Panc1 (cell line): ENCODE measurements at regions not wholly inside any gene's neighbourhood (a gene's known extent, or its start where the extent isn't known, plus 50 kb on each side); places are given as distances from the start of the nearest gene placed in this dataset.

Experiments
- ATAC-seq: fragments of 200-7000 bp; cut with Tn5 transposase; 2 replicates; pipeline ENCODE4 v1.9.1; 2020; ENCODE audit warnings: mild to moderate bottlenecking, moderate library complexity
- BruUV-seq: library from RNA; stranded (reverse); fragments of 400-500 nt; replicated peaks from 2 replicates; lab custom pipeline; 2021; lab: Mats Ljungman, UMichigan
- CTCF ChIA-PET: fragments of 300-600 bp; sonication (Branson Sonifier 250); formaldehyde crosslinking; loops from one replicate; lab custom pipeline; 2022; ENCODE audit warnings: antibody characterized with exemption; lab: Charles Lee
- POLR2A ChIA-PET: fragments of 300-600 bp; sonication (Branson Sonifier 250); formaldehyde crosslinking; loops from one replicate; lab custom pipeline; 2022; ENCODE audit warnings: antibody characterized with exemption; lab: Charles Lee
- DNase-seq: peaks from one replicate; pipeline ENCODE4 v3.0.0-alpha.2; 2010; ENCODE audit warnings: low read depth, low spot score
- H3K27ac ChIP-seq: 2 replicates; pipeline ENCODE4 v1.5.1; 2011; ENCODE audit warnings: mild to moderate bottlenecking, low read length, inconsistent platforms
- H3K27me3 ChIP-seq: fragments of 200-500 bp; sonication (Bioruptor generic); 2 replicates; pipeline ENCODE4 v1.6.0; 2014; ENCODE audit warnings: low read length, inconsistent platforms; ENCODE audit not compliant: control insufficient read depth, insufficient read depth
- H3K36me3 ChIP-seq: fragments of 200-500 bp; sonication (Bioruptor generic); 2 replicates; pipeline ENCODE4 v1.5.1; 2014; ENCODE audit warnings: inconsistent platforms, mild to moderate bottlenecking, low read length, moderate library complexity; ENCODE audit not compliant: control insufficient read depth, insufficient read depth
- H3K4me1 ChIP-seq: 2 replicates; pipeline ENCODE4 v1.5.1; 2011; ENCODE audit warnings: inconsistent platforms, mild to moderate bottlenecking, low read length, moderate library complexity; ENCODE audit not compliant: control insufficient read depth, insufficient read depth
- H3K4me3 ChIP-seq, 2 experiments: 2 replicates each; pipeline ENCODE4 v1.5.1; 2011 to 2012; ENCODE audit warnings: low read depth in 2 of 2, low read length in 2 of 2, mild to moderate bottlenecking in 2 of 2, inconsistent platforms in 1 of 2, moderate library complexity in 1 of 2
- H3K9me3 ChIP-seq: fragments of 200-500 bp; sonication (Bioruptor generic); 2 replicates; pipeline ENCODE4 v1.5.1; 2014; ENCODE audit warnings: low read depth, mild to moderate bottlenecking, inconsistent platforms, low read length, moderate library complexity; ENCODE audit not compliant: control insufficient read depth, insufficient read depth
- POLR2AphosphoS5 ChIP-seq: IDR thresholded peaks from 2 replicates; pipeline ENCODE4 v1.6.1; 2012; ENCODE audit warnings: mild to moderate bottlenecking, low read depth, low read length, moderate library complexity
- SIN3A ChIP-seq: IDR thresholded peaks from 2 replicates; pipeline ENCODE4 v1.6.1; 2012; ENCODE audit warnings: low read depth, mild to moderate bottlenecking, low read length, moderate library complexity, borderline replicate concordance; ENCODE audit not compliant: insufficient read depth
- TCF7L2 ChIP-seq: IDR thresholded peaks from 2 replicates; pipeline ENCODE4 v1.6.1; 2011; ENCODE audit warnings: mild to moderate bottlenecking, low read depth, low read length, inconsistent platforms
- in situ Hi-C: cut with HindIII; loops from 2 replicates; pipeline ENCODE4 v1.10.0; 2016; ENCODE audit warnings: low sequenced_read_pairs, low pct_unique_long_range_greater_than_20kb
- intact Hi-C: fragments of 100-400 bp; cut with micrococcal nuclease; formaldehyde crosslinking; loops from one replicate; pipeline ENCODE4 v1.10.0; 2022; ENCODE audit not compliant: unreplicated experiment
- TF ChIP-seq, protein P1 (sequence below), 2 experiments: IDR thresholded peaks; 2 replicates each; pipeline ENCODE4 v1.6.1; 2011 to 2012; ENCODE audit warnings: low read depth in 2 of 2, control low read depth in 1 of 2, low read length in 1 of 2, mild to moderate bottlenecking in 1 of 2, moderate library complexity in 1 of 2; ENCODE audit not compliant: insufficient read depth in 1 of 2
- TF ChIP-seq, protein P2 (sequence below): fragments of 450-650 bp; IDR thresholded peaks from 2 replicates; pipeline ENCODE4 v1.5.1; 2017; ENCODE audit warnings: mild to moderate bottlenecking

DNA sequence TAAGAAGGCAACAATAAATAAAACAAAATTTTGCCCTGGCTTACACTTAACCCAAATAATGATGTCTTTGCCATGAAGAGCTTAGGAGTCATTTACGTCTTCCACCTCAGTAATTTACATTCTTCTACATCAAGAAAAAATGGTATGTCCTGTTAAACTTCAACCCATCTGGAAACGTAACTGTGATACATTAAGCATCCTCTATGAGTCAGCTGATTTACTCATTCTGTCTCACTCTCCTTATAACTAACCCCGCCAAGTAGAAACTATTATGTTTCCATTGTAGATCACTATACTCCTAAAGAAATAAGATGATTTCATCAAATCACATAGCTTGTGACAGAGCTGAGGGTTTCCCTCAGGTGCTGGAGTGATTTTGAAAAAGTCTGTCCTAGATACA lies 330.7 kb downstream of the CDC14C start:
- intact Hi-C loops: no loop called here
- CTCF ChIA-PET: no interaction called here
- DNase-seq (peak; percentile 15), ATAC-seq (no peak)
- POLR2A ChIA-PET: interaction anchor here (0.6 kb wide), 1 partner anchor 199 kb away, joined by 4 read pairs; no protein-coding TSS in a partner anchor
- Histone ChIP-seq H3K9me3 (no peaks in the 10 kb centered on the region), H3K4me3 (no peak overlapping the region), H3K27ac (no peak overlapping the region), H3K27me3 (no peaks in the 10 kb centered on the region), H3K36me3 (no peaks in the 10 kb centered on the region), H3K4me1 (no peaks in the 10 kb centered on the region)
- TF ChIP-seq TCF7L2 (no peak), SIN3A (no peak), POLR2AphosphoS5 (no peak)
- TF ChIP-seq, protein P1, sequence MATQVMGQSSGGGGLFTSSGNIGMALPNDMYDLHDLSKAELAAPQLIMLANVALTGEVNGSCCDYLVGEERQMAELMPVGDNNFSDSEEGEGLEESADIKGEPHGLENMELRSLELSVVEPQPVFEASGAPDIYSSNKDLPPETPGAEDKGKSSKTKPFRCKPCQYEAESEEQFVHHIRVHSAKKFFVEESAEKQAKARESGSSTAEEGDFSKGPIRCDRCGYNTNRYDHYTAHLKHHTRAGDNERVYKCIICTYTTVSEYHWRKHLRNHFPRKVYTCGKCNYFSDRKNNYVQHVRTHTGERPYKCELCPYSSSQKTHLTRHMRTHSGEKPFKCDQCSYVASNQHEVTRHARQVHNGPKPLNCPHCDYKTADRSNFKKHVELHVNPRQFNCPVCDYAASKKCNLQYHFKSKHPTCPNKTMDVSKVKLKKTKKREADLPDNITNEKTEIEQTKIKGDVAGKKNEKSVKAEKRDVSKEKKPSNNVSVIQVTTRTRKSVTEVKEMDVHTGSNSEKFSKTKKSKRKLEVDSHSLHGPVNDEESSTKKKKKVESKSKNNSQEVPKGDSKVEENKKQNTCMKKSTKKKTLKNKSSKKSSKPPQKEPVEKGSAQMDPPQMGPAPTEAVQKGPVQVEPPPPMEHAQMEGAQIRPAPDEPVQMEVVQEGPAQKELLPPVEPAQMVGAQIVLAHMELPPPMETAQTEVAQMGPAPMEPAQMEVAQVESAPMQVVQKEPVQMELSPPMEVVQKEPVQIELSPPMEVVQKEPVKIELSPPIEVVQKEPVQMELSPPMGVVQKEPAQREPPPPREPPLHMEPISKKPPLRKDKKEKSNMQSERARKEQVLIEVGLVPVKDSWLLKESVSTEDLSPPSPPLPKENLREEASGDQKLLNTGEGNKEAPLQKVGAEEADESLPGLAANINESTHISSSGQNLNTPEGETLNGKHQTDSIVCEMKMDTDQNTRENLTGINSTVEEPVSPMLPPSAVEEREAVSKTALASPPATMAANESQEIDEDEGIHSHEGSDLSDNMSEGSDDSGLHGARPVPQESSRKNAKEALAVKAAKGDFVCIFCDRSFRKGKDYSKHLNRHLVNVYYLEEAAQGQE (IDR thresholded peaks at IDR 0.05; ENCODE audit: insufficient read depth in 1 of 2, low read depth in 2 of 2, low read length in 1 of 2): no peak
- TF ChIP-seq, protein P2, sequence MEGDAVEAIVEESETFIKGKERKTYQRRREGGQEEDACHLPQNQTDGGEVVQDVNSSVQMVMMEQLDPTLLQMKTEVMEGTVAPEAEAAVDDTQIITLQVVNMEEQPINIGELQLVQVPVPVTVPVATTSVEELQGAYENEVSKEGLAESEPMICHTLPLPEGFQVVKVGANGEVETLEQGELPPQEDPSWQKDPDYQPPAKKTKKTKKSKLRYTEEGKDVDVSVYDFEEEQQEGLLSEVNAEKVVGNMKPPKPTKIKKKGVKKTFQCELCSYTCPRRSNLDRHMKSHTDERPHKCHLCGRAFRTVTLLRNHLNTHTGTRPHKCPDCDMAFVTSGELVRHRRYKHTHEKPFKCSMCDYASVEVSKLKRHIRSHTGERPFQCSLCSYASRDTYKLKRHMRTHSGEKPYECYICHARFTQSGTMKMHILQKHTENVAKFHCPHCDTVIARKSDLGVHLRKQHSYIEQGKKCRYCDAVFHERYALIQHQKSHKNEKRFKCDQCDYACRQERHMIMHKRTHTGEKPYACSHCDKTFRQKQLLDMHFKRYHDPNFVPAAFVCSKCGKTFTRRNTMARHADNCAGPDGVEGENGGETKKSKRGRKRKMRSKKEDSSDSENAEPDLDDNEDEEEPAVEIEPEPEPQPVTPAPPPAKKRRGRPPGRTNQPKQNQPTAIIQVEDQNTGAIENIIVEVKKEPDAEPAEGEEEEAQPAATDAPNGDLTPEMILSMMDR: no peak
- BruUV-seq: no TSS peak
- in situ Hi-C loops: no loop called here

GRCh38 chr7:49260538-49260937 lies 336.2 kb downstream of the CDC14C start:
- intact Hi-C loops: no loop called here
- Histone ChIP-seq H3K4me1 (no peaks in the 10 kb centered on the region), H3K4me3 (no peak overlapping the region), H3K36me3 (no peaks in the 10 kb centered on the region), H3K27me3 (no peaks in the 10 kb centered on the region), H3K27ac (no peak overlapping the region), H3K9me3 (no peaks in the 10 kb centered on the region)
- TF ChIP-seq, protein P2: no peak
- TF ChIP-seq SIN3A (no peak), TCF7L2 (no peak), POLR2AphosphoS5 (no peak)
- TF ChIP-seq, protein P1 (IDR thresholded peaks at IDR 0.05; ENCODE audit: insufficient read depth in 1 of 2, low read depth in 2 of 2, low read length in 1 of 2): no peak
- ChIA-PET POLR2A (no interaction called here), CTCF (no interaction called here)
- in situ Hi-C loops: no loop called here
- no peak for ATAC-seq
- DNase-seq: no peak
- no TSS peak for BruUV-seq
